ENCODE measurements at regions not wholly inside any gene's neighbourhood (a gene's known extent, or its start where the extent isn't known, plus 50 kb on each side); places are given as distances from the start of the nearest gene placed in this dataset.

GRCh38 chr16:79535130-79535529 is 65.4 kb downstream of the MAF start:
- Histone ChIP-seq H3K9me2 (ENCODE audit: insufficient read depth) (no peaks in the 10 kb centered on the region), H3K4me1 (ENCODE audit: control insufficient read depth in 1 of 2, insufficient read depth in 2 of 2, low read length in 2 of 2) (no peaks in the 10 kb centered on the region), H3K27me3 (ENCODE audit: insufficient read depth, low read length) (no peaks in the 10 kb centered on the region), H3K36me3 (ENCODE audit: control insufficient read depth in 1 of 2, insufficient read depth in 2 of 2, low read length in 2 of 2) (no peaks in the 10 kb centered on the region), H3K9me3 (ENCODE audit: control insufficient read depth in 1 of 2, insufficient read depth in 1 of 2, low read depth in 1 of 2, low read length in 2 of 2) (peaks cover 24 to 27% of the 10 kb centered on the region in 2 experiments; a peak in 2 of 4 replicates), H3K9ac (ENCODE audit: low read length) (no peak overlapping the region), H3K4me3 (replicated peaks in 1 of 2; ENCODE audit: low read depth in 1 of 2, low read length in 2 of 2) (no peak overlapping the region), H3K4me2 (ENCODE audit: low read length) (no peak overlapping the region), H2AFZ (ENCODE audit: low read depth, low read length, poor library complexity, severe bottlenecking) (no peak overlapping the region), H3K79me2 (ENCODE audit: insufficient read depth, low read length) (no peaks in the 10 kb centered on the region), H3K27ac (ENCODE audit: low read depth, low read length) (no peak overlapping the region), H4K20me1 (ENCODE audit: insufficient read depth) (no peaks in the 10 kb centered on the region)
- intact Hi-C loops (cut with micrococcal nuclease), result no loop called here
- no TSS peak for BruUV-seq (replicated peaks)
- DNase-seq (ENCODE audit: low read depth, low spot score) (no peak), ATAC-seq (no peak)
- POLR2A ChIA-PET, result no interaction called here
- RAD21 ChIA-PET (ENCODE audit: low non-redundant PET in 1 of 2, low total read pairs in 2 of 2, uncharacterized antibody in 2 of 2, unreplicated experiment in 2 of 2), result no interaction called here
- CTCF ChIA-PET, result interaction anchor here (0.6 kb wide), 1 partner anchor 10 kb away, joined by 3 read pairs; no protein-coding TSS in a partner anchor
- TF ChIP-seq JUND (IDR thresholded peaks at IDR 0.05), result no peak
- no peak for TF ChIP-seq ZNF274 (IDR thresholded peaks at IDR 0.05; ENCODE audit: low read depth, low read length)
- TF ChIP-seq CBX3 (IDR thresholded peaks at IDR 0.05; ENCODE audit: low read depth), result no peak
- TF ChIP-seq SRF (IDR thresholded peaks at IDR 0.05; ENCODE audit: low read depth), result no peak
- TF ChIP-seq EGR1 (IDR thresholded peaks at IDR 0.05; ENCODE audit: low read depth), result no peak
- no peak for TF ChIP-seq FOSL1 (IDR thresholded peaks at IDR 0.05; ENCODE audit: low read depth)
- TF ChIP-seq ELF1 (IDR thresholded peaks at IDR 0.05; ENCODE audit: borderline replicate concordance, low read depth), result no peak
- TF ChIP-seq POLR2AphosphoS5 (IDR thresholded peaks at IDR 0.05; ENCODE audit: low read depth, low read length), result no peak
- TF ChIP-seq EZH2phosphoT487 (IDR thresholded peaks at IDR 0.05; ENCODE audit: borderline replicate concordance), result no peak
- no peak for TF ChIP-seq RAD21 (IDR thresholded peaks at IDR 0.05; ENCODE audit: low read depth)

DNA sequence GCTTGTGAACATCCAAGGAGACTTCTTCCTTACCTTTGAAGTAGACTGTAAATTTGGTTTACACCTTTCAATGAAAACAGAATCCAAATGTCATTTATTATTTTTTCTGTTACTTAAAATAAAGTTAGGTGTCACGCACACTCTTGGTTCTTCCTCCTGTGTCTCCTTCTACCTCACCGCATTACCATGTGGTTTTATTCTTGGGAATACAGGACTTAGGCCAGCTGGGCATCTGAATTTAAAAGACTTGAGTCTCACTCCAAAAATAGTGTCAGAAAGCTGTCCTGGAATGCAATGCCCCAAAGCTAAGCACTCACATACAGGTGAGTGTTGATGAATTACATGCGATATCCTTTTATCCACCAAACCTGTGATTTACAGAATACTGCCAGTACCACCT is 66.4 kb downstream of the MAF start:
- no peak overlapping the region for H3K27ac ChIP-seq (ENCODE audit: low read depth, low read length)
- H4K20me1 ChIP-seq (ENCODE audit: insufficient read depth), result no peaks in the 10 kb centered on the region
- no peaks in the 10 kb centered on the region for H3K4me1 ChIP-seq (ENCODE audit: control insufficient read depth in 1 of 2, insufficient read depth in 2 of 2, low read length in 2 of 2)
- ATAC-seq (no peak), DNase-seq (ENCODE audit: low read depth, low spot score) (no peak)
- no peaks in the 10 kb centered on the region for H3K79me2 ChIP-seq (ENCODE audit: insufficient read depth, low read length)
- no peaks in the 10 kb centered on the region for H3K27me3 ChIP-seq (ENCODE audit: insufficient read depth, low read length)
- BruUV-seq (replicated peaks), result no TSS peak
- no peak overlapping the region for H3K9ac ChIP-seq (ENCODE audit: low read length)
- ChIA-PET RAD21 (ENCODE audit: low non-redundant PET in 1 of 2, low total read pairs in 2 of 2, uncharacterized antibody in 2 of 2, unreplicated experiment in 2 of 2) (no interaction called here), CTCF (no interaction called here), POLR2A (no interaction called here)
- H2AFZ ChIP-seq (ENCODE audit: low read depth, low read length, poor library complexity, severe bottlenecking), result no peak overlapping the region
- no peak overlapping the region for H3K4me3 ChIP-seq (replicated peaks in 1 of 2; ENCODE audit: low read depth in 1 of 2, low read length in 2 of 2)
- peaks cover 23 to 24% of the 10 kb centered on the region in 2 experiments; a peak in 2 of 4 replicates for H3K9me3 ChIP-seq (ENCODE audit: control insufficient read depth in 1 of 2, insufficient read depth in 1 of 2, low read depth in 1 of 2, low read length in 2 of 2)
- intact Hi-C loops (cut with micrococcal nuclease), result no loop called here
- no peaks in the 10 kb centered on the region for H3K36me3 ChIP-seq (ENCODE audit: control insufficient read depth in 1 of 2, insufficient read depth in 2 of 2, low read length in 2 of 2)
- H3K9me2 ChIP-seq (ENCODE audit: insufficient read depth), result no peaks in the 10 kb centered on the region
- no peak overlapping the region for H3K4me2 ChIP-seq (ENCODE audit: low read length)
- TF ChIP-seq RAD21 (IDR thresholded peaks at IDR 0.05; ENCODE audit: low read depth) (no peak), TCF7L2 (IDR thresholded peaks at IDR 0.05; ENCODE audit: borderline replicate concordance, extremely low read depth, insufficient read depth, insufficient read length) (no peak), ZFX (IDR thresholded peaks at IDR 0.05) (no peak), POLR2AphosphoS5 (IDR thresholded peaks at IDR 0.05; ENCODE audit: low read depth, low read length) (no peak), CBX3 (IDR thresholded peaks at IDR 0.05; ENCODE audit: low read depth) (no peak), ELF1 (IDR thresholded peaks at IDR 0.05; ENCODE audit: borderline replicate concordance, low read depth) (no peak), EGR1 (IDR thresholded peaks at IDR 0.05; ENCODE audit: low read depth) (no peak), EZH2phosphoT487 (IDR thresholded peaks at IDR 0.05; ENCODE audit: borderline replicate concordance) (no peak), MAX (IDR thresholded peaks at IDR 0.05) (no peak), SIN3A (IDR thresholded peaks at IDR 0.05; ENCODE audit: low read depth) (no peak), JUND (IDR thresholded peaks at IDR 0.05) (no peak), YY1 (IDR thresholded peaks at IDR 0.05; ENCODE audit: extremely low read depth, insufficient replicate concordance, low read depth, low read length) (no peak), FOSL1 (IDR thresholded peaks at IDR 0.05; ENCODE audit: low read depth) (no peak), POLR2A (IDR thresholded peaks at IDR 0.05; ENCODE audit: borderline replicate concordance, extremely low read depth, insufficient read depth, insufficient read length) (no peak)
- TF ChIP-seq, protein P1, sequence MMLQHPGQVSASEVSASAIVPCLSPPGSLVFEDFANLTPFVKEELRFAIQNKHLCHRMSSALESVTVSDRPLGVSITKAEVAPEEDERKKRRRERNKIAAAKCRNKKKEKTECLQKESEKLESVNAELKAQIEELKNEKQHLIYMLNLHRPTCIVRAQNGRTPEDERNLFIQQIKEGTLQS (IDR thresholded peaks at IDR 0.05), result no peak
- TF ChIP-seq, protein P2, sequence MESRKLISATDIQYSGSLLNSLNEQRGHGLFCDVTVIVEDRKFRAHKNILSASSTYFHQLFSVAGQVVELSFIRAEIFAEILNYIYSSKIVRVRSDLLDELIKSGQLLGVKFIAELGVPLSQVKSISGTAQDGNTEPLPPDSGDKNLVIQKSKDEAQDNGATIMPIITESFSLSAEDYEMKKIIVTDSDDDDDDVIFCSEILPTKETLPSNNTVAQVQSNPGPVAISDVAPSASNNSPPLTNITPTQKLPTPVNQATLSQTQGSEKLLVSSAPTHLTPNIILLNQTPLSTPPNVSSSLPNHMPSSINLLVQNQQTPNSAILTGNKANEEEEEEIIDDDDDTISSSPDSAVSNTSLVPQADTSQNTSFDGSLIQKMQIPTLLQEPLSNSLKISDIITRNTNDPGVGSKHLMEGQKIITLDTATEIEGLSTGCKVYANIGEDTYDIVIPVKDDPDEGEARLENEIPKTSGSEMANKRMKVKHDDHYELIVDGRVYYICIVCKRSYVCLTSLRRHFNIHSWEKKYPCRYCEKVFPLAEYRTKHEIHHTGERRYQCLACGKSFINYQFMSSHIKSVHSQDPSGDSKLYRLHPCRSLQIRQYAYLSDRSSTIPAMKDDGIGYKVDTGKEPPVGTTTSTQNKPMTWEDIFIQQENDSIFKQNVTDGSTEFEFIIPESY (IDR thresholded peaks at IDR 0.05; ENCODE audit: extremely low read depth, insufficient replicate concordance, low read length), result no peak
